ENCODE measurements at regions not wholly inside any gene's neighbourhood (a gene's known extent, or its start where the extent isn't known, plus 50 kb on each side); places are given as distances from the start of the nearest gene placed in this dataset.

- no peak for TF ChIP-seq TRIM24 (IDR thresholded peaks at IDR 0.05)
- peak; percentile 18; the same call in 1 of the 2 replicates for TF ChIP-seq ARID1B (IDR thresholded peaks at IDR 0.05)
- no peak for TF ChIP-seq DLX4 (CRISPR knock-in tag; IDR thresholded peaks at IDR 0.05)
- peak; percentile 37; the same call in 1 of the 2 replicates for TF ChIP-seq CBFA2T2 (conservative IDR thresholded peaks at IDR 0.05)
- no peak for TF ChIP-seq CLOCK (CRISPR knock-in tag; IDR thresholded peaks at IDR 0.05; ENCODE audit: borderline replicate concordance)
- TF ChIP-seq PKNOX1 (IDR thresholded peaks at IDR 0.05) = peak; percentile 47
- TF ChIP-seq ZNF584 (CRISPR knock-in tag; IDR thresholded peaks at IDR 0.05; ENCODE audit: low read depth) = peak; percentile 27; the same call in 1 of the 2 replicates
- no peak for TF ChIP-seq ZNF134 (CRISPR knock-in tag; conservative IDR thresholded peaks at IDR 0.05)
- TF ChIP-seq DEAF1 (CRISPR knock-in tag; IDR thresholded peaks at IDR 0.05) = no peak
- no peak for TF ChIP-seq ZNF518B (CRISPR knock-in tag; IDR thresholded peaks at IDR 0.05)
- TF ChIP-seq EGR1 (conservative IDR thresholded peaks at IDR 0.05) = peak; percentile 83
- TF ChIP-seq TGIF2 (CRISPR knock-in tag; IDR thresholded peaks at IDR 0.05) = no peak
- no peak for TF ChIP-seq TSC22D4 (tag; IDR thresholded peaks at IDR 0.05)
- TF ChIP-seq ZNF121 (CRISPR knock-in tag; conservative IDR thresholded peaks at IDR 0.05) = no peak
- TF ChIP-seq ETV5 (CRISPR knock-in tag; IDR thresholded peaks at IDR 0.05; ENCODE audit: low read depth) = peak; percentile 73
- TF ChIP-seq WHSC1 (IDR thresholded peaks at IDR 0.05; ENCODE audit: low read length) = no peak
- TF ChIP-seq RBFOX2 (IDR thresholded peaks at IDR 0.05; ENCODE audit: low read depth, low read length) = no peak
- peak; percentile 45; the same call in 1 of the 2 replicates for TF ChIP-seq ETV1 (tag; conservative IDR thresholded peaks at IDR 0.05; ENCODE audit: low read depth)
- no peak for TF ChIP-seq ZBTB8A (IDR thresholded peaks at IDR 0.05; ENCODE audit: partially characterized antibody)
- TF ChIP-seq MTF1 (CRISPR knock-in tag; IDR thresholded peaks at IDR 0.05; ENCODE audit: borderline replicate concordance) = no peak
These were observed 100.5 kb upstream of the FOXA2 start (continued) for GRCh38 chr20:22684763-22685443.

Measured in K562 (cell line).